OCI-LY7 (cell line): ENCODE measurements at regions not wholly inside any gene's neighbourhood (a gene's known extent, or its start where the extent isn't known, plus 50 kb on each side); places are given as distances from the start of the nearest gene placed in this dataset.

Experiments used
- BruUV-seq: library from RNA; stranded (reverse); fragments of 400-500 nt; replicated peaks from 2 replicates; lab custom pipeline; 2021; lab: Mats Ljungman, UMichigan
- CTCF ChIA-PET: fragments of 300-600 bp; sonication (Branson Sonifier 250); formaldehyde crosslinking; loops from one replicate; lab custom pipeline; 2022; ENCODE audit warnings: antibody characterized with exemption; ENCODE audit not compliant: unreplicated experiment; lab: Charles Lee
- POLR2A ChIA-PET: fragments of 300-600 bp; sonication (Branson Sonifier 250); formaldehyde crosslinking; loops from one replicate; lab custom pipeline; 2022; ENCODE audit warnings: antibody characterized with exemption; lab: Charles Lee
- DNase-seq: peaks from one replicate; pipeline ENCODE4 v3.0.0-alpha.2; 2015; ENCODE audit warnings: low spot score
- H2AFZ ChIP-seq: fragments of 200-600 bp; sonication (generic), shearing (Covaris generic); 2 replicates; pipeline ENCODE4 v1.6.1; 2014; ENCODE audit warnings: mild to moderate bottlenecking, antibody characterized with exemption, low read length, moderate library complexity
- H3K27ac ChIP-seq: fragments of 200-600 bp; sonication (generic); 2 replicates; pipeline ENCODE4 v1.5.1; 2014; ENCODE audit warnings: mixed run types, low read depth, mild to moderate bottlenecking, moderate library complexity, low read length, inconsistent platforms; ENCODE audit not compliant: poor library complexity, severe bottlenecking
- H3K36me3 ChIP-seq: fragments of 200-600 bp; sonication (generic); 2 replicates; pipeline ENCODE4 v1.6.1; 2014; ENCODE audit warnings: mild to moderate bottlenecking, antibody characterized with exemption, low read length, moderate library complexity, mixed read lengths; ENCODE audit not compliant: insufficient read depth
- H3K4me1 ChIP-seq: fragments of 200-600 bp; sonication (generic); 2 replicates; pipeline ENCODE4 v1.5.1; 2014; ENCODE audit warnings: mild to moderate bottlenecking, low read length; ENCODE audit not compliant: insufficient read depth, poor library complexity, severe bottlenecking
- H3K4me2 ChIP-seq: fragments of 200-600 bp; sonication (generic); 2 replicates; pipeline ENCODE4 v1.6.1; 2014; ENCODE audit warnings: mild to moderate bottlenecking, low read length
- H3K4me3 ChIP-seq: fragments of 200-600 bp; sonication (generic); 2 replicates; pipeline ENCODE4 v1.5.1; 2014; ENCODE audit warnings: mild to moderate bottlenecking, low read depth, low read length; ENCODE audit not compliant: poor library complexity, severe bottlenecking
- H3K79me2 ChIP-seq: fragments of 200-600 bp; sonication (generic); 2 replicates; pipeline ENCODE4 v1.6.1; 2016; ENCODE audit warnings: low read depth, mild to moderate bottlenecking, low read length, moderate library complexity, mixed read lengths; ENCODE audit not compliant: insufficient read depth
- H3K9me2 ChIP-seq: fragments of 200-600 bp; sonication (generic); 2 replicates; pipeline ENCODE4 v1.6.1; 2016; ENCODE audit warnings: mild to moderate bottlenecking, low read length, mixed read lengths; ENCODE audit not compliant: insufficient read depth
- H3K9me3 ChIP-seq: fragments of 200-600 bp; sonication (generic); 2 replicates; pipeline ENCODE4 v1.6.1; 2014; ENCODE audit warnings: mild to moderate bottlenecking, mixed run types, low read length, mixed read lengths
- H4K20me1 ChIP-seq: fragments of 200-600 bp; sonication (generic); 2 replicates; pipeline ENCODE4 v1.6.1; 2014; ENCODE audit warnings: mild to moderate bottlenecking, antibody characterized with exemption, low read length, moderate library complexity, mixed read lengths; ENCODE audit not compliant: insufficient read depth
- EZH2phosphoT487 ChIP-seq: fragments of 200-600 bp; sonication (generic); IDR thresholded peaks from 2 replicates; pipeline ENCODE4 v1.6.1; 2018; ENCODE audit warnings: low read depth, borderline replicate concordance, mild to moderate bottlenecking, mixed run types, antibody characterized with exemption, low read length, moderate library complexity, mixed read lengths
- intact Hi-C: fragments of 100-400 bp; cut with micrococcal nuclease; formaldehyde crosslinking; loops from one replicate; pipeline ENCODE4 v1.10.0; 2022; ENCODE audit not compliant: unreplicated experiment
- TF ChIP-seq, protein P1 (sequence below): fragments of 200-600 bp; sonication (generic); conservative IDR thresholded peaks from 2 replicates; pipeline ENCODE4 v1.5.1; 2014; ENCODE audit warnings: mild to moderate bottlenecking, antibody characterized with exemption, low read length, moderate library complexity, mixed read lengths

DNA sequence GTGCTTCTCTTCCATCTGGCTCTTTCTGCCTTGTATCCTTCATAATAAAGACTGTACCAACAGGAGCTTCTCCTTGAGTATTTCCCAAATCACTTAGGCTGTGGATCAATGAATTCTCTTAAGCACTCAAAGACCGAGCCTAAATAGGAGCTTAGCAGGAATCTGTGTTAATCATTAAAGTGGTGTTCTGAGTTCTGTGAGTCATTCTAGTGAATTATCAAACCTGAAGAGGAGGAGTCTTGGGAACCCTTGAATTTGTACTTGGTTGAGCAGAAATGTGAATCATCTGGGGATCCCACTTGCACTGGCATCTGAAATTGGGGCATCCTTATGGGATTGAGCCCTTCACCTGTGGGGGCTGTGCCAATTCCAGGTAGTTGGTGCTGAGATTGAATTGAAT is 946.2 kb downstream of the BCL11B start:
- no peak overlapping the region for H3K4me3 ChIP-seq
- no peak overlapping the region for H3K27ac ChIP-seq
- intact Hi-C loops, result no loop called here
- no peak for TF ChIP-seq EZH2phosphoT487
- TF ChIP-seq, protein P1, sequence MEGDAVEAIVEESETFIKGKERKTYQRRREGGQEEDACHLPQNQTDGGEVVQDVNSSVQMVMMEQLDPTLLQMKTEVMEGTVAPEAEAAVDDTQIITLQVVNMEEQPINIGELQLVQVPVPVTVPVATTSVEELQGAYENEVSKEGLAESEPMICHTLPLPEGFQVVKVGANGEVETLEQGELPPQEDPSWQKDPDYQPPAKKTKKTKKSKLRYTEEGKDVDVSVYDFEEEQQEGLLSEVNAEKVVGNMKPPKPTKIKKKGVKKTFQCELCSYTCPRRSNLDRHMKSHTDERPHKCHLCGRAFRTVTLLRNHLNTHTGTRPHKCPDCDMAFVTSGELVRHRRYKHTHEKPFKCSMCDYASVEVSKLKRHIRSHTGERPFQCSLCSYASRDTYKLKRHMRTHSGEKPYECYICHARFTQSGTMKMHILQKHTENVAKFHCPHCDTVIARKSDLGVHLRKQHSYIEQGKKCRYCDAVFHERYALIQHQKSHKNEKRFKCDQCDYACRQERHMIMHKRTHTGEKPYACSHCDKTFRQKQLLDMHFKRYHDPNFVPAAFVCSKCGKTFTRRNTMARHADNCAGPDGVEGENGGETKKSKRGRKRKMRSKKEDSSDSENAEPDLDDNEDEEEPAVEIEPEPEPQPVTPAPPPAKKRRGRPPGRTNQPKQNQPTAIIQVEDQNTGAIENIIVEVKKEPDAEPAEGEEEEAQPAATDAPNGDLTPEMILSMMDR, result no peak
- CTCF ChIA-PET, result no interaction called here
- no peaks in the 10 kb centered on the region for H3K9me2 ChIP-seq
- no peaks in the 10 kb centered on the region for H4K20me1 ChIP-seq
- no peaks in the 10 kb centered on the region for H3K79me2 ChIP-seq
- POLR2A ChIA-PET, result interaction anchor here (0.5 to 1.0 kb wide), 3 partner anchors 37 to 222 kb away, joined by 3 to 4 read pairs (median 3); no protein-coding TSS in a partner anchor
- H2AFZ ChIP-seq, result no peak overlapping the region
- no TSS peak for BruUV-seq
- H3K4me1 ChIP-seq, result no peaks in the 10 kb centered on the region
- no peak for DNase-seq
- no peaks in the 10 kb centered on the region for H3K36me3 ChIP-seq
- no peaks in the 10 kb centered on the region for H3K9me3 ChIP-seq
- H3K4me2 ChIP-seq, result no peak overlapping the region

DNA sequence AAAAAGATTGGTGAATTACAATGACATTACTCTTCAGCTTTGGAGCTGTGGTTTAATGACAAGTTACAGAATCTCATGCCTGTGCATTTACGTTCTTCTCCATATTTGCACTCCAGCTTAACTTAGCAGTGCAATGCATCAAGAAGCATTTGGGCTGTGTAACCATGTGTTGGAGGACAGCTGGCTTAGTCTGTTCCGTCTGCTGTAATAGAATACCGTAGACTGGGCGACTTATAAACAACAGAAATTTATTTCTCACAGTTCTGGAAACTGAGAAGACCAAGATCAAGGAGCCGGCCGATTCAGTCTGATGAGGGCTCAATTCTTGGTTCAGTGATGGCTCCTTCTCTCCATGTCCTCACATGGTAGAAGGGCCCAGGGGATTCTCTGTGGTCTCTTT is 943.5 kb downstream of the BCL11B start:
- Histone ChIP-seq H2AFZ (no peak overlapping the region), H4K20me1 (no peaks in the 10 kb centered on the region), H3K4me3 (no peak overlapping the region), H3K9me3 (no peaks in the 10 kb centered on the region), H3K79me2 (no peaks in the 10 kb centered on the region), H3K9me2 (no peaks in the 10 kb centered on the region), H3K27ac (no peak overlapping the region), H3K36me3 (no peaks in the 10 kb centered on the region), H3K4me1 (no peaks in the 10 kb centered on the region), H3K4me2 (no peak overlapping the region)
- no peak for DNase-seq
- POLR2A ChIA-PET, result interaction anchor here (0.7 kb wide), 1 partner anchor 527 kb away, joined by 4 read pairs; no protein-coding TSS in a partner anchor
- intact Hi-C loops, result no loop called here
- TF ChIP-seq, protein P1, result no peak
- TF ChIP-seq EZH2phosphoT487, result no peak
- BruUV-seq, result no TSS peak
- CTCF ChIA-PET, result no interaction called here

DNA sequence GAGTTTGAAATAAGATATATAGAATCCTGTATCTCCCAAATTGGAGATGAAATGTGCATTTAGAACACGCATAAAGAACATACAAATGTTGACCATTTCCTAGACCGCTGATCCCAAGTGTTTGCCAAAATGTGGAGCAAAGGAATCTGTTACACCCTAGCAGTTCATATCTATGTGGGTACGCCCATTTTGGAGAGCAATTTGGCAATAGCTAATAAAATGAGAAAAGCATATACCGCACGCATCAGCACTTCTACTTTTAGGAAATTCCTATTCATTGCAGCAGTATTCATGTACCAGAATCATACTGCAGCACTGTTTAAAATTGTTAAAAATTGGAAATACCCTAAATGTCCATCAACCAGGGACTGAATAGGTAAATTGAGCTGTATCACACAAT is 937.8 kb downstream of the BCL11B start:
- CTCF ChIA-PET, result no interaction called here
- BruUV-seq, result no TSS peak
- no peaks in the 10 kb centered on the region for H3K4me1 ChIP-seq
- POLR2A ChIA-PET, result interaction anchor here (1.0 kb wide), 1 partner anchor 11 kb away, joined by 3 read pairs; no protein-coding TSS in a partner anchor
- H3K4me3 ChIP-seq, result no peak overlapping the region
- H3K4me2 ChIP-seq, result no peak overlapping the region
- no peaks in the 10 kb centered on the region for H3K79me2 ChIP-seq
- no peaks in the 10 kb centered on the region for H3K9me2 ChIP-seq
- no peaks in the 10 kb centered on the region for H3K36me3 ChIP-seq
- no peak overlapping the region for H2AFZ ChIP-seq
- H4K20me1 ChIP-seq, result no peaks in the 10 kb centered on the region
- H3K27ac ChIP-seq, result no peak overlapping the region
- intact Hi-C loops, result no loop called here
- no peak for TF ChIP-seq EZH2phosphoT487
- TF ChIP-seq, protein P1, result no peak
- H3K9me3 ChIP-seq, result no peaks in the 10 kb centered on the region
- no peak for DNase-seq
